ENCODE measurements at regions not wholly inside any gene's neighbourhood (a gene's known extent, or its start where the extent isn't known, plus 50 kb on each side); places are given as distances from the start of the nearest gene placed in this dataset.

- no peak for TF ChIP-seq CTCF (conservative IDR thresholded peaks at IDR 0.05 in 1 of 2, IDR thresholded peaks at IDR 0.05 in 1 of 2; ENCODE audit: extremely low read depth in 1 of 2, insufficient read depth in 1 of 2, low read depth in 1 of 2, low read length in 2 of 2)
- no peak for TF ChIP-seq EZH2 (IDR thresholded peaks at IDR 0.05; ENCODE audit: borderline replicate concordance, low read length)
These were observed 149.5 kb downstream of the MEX3B start for GRCh38 chr15:81896356-81896755.
